ENCODE measurements at regions not wholly inside any gene's neighbourhood (a gene's known extent, or its start where the extent isn't known, plus 50 kb on each side); places are given as distances from the start of the nearest gene placed in this dataset.

DNA sequence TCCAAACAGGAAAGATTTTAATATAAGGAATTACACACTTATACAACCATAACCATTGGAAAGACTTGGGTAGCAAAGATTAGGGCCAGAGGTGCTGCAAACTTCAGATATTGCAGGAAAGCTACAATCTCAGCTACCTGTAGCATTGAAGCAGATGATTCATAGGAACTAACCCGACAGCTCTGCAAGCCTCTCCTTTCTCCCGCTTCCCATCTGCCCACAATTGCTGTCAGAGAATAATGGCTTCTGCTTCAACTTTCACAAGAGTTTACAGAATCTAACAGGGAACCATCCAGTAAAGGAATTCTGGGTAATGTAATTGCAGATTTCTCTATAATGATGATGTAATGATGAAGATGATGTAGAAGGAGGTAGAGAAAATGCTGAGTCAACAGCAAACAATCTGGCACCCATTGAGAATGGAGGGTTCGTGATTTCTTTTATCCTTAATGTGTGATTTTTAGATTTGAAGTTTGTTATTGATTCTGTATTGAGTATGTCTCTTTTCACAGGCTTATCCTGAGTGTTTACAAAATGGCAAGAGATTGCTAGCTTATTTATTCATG, 70.8 kb upstream of the USP47 start:
- no peaks in the 10 kb centered on the region for H3K79me2 ChIP-seq (ENCODE audit: control insufficient read depth, insufficient read depth, low read length)
- ATAC-seq (ENCODE audit: low read depth) = no peak
- no peak overlapping the region for H2AFZ ChIP-seq (ENCODE audit: insufficient read depth, low read depth, low read length, poor library complexity, severe bottlenecking)
- no peaks in the 10 kb centered on the region for H3K9me3 Mint-ChIP-seq (ENCODE audit: insufficient read depth)
- WGBS (ENCODE audit: insufficient coverage) = 100% methylated on average over 2 of the region's 3 CpGs
- H3K4me1 Mint-ChIP-seq = no peaks in the 10 kb centered on the region
- no peak overlapping the region for H3K9ac ChIP-seq (ENCODE audit: low read length)
- intact Hi-C loops (cut with micrococcal nuclease) = no loop called here
- no peak overlapping the region for H3K27ac Mint-ChIP-seq
- no peak overlapping the region for H3K4me3 ChIP-seq (ENCODE audit: control extremely low read depth in 1 of 5, extremely low read depth in 1 of 5, insufficient read depth in 1 of 5, low read depth in 2 of 5, low read length in 4 of 5)
- no peaks in the 10 kb centered on the region for H3K27me3 ChIP-seq (replicated peaks in 1 of 4; ENCODE audit: control extremely low read depth in 1 of 4, control insufficient read depth in 3 of 4, insufficient read depth in 4 of 4, low read length in 3 of 4)
- H3K4me1 ChIP-seq (ENCODE audit: control insufficient read depth in 2 of 2, insufficient read depth in 2 of 2, low read length in 2 of 2) = no peaks in the 10 kb centered on the region
- TF ChIP-seq, protein P1, sequence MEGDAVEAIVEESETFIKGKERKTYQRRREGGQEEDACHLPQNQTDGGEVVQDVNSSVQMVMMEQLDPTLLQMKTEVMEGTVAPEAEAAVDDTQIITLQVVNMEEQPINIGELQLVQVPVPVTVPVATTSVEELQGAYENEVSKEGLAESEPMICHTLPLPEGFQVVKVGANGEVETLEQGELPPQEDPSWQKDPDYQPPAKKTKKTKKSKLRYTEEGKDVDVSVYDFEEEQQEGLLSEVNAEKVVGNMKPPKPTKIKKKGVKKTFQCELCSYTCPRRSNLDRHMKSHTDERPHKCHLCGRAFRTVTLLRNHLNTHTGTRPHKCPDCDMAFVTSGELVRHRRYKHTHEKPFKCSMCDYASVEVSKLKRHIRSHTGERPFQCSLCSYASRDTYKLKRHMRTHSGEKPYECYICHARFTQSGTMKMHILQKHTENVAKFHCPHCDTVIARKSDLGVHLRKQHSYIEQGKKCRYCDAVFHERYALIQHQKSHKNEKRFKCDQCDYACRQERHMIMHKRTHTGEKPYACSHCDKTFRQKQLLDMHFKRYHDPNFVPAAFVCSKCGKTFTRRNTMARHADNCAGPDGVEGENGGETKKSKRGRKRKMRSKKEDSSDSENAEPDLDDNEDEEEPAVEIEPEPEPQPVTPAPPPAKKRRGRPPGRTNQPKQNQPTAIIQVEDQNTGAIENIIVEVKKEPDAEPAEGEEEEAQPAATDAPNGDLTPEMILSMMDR (IDR thresholded peaks at IDR 0.05) = no peak
- no peak for TF ChIP-seq EZH2 (IDR thresholded peaks at IDR 0.05; ENCODE audit: borderline replicate concordance, insufficient read depth, low read depth, low read length, poor library complexity, severe bottlenecking)
- H3K36me3 ChIP-seq (replicated peaks in 1 of 2; ENCODE audit: control extremely low read depth in 1 of 2, control insufficient read depth in 1 of 2, extremely low read depth in 1 of 2, insufficient read depth in 2 of 2, low read length in 1 of 2) = no peaks in the 10 kb centered on the region
- H3K9me3 ChIP-seq (ENCODE audit: control extremely low read depth in 1 of 3, control insufficient read depth in 2 of 3, insufficient read depth in 1 of 3, low read length in 2 of 3) = no peaks in the 10 kb centered on the region
- POLR2A ChIA-PET = interaction anchor here (0.7 kb wide), 1 partner anchor 738 kb away, joined by 3 read pairs; no protein-coding TSS in a partner anchor
- CTCF ChIA-PET = no interaction called here
- no peaks in the 10 kb centered on the region for H4K20me1 ChIP-seq (ENCODE audit: control insufficient read depth, insufficient read depth, low read length, poor library complexity, severe bottlenecking)
- H3K27ac ChIP-seq (ENCODE audit: low read length in 2 of 2) = no peak overlapping the region
- no peak overlapping the region for H3K4me3 Mint-ChIP-seq
- no peak overlapping the region for H3K4me2 ChIP-seq (replicated peaks; ENCODE audit: low read depth, low read length, poor library complexity, severe bottlenecking)
- DNase-seq = no peak
- peaks cover 27% of the 10 kb centered on the region for H3K27me3 Mint-ChIP-seq

DNA sequence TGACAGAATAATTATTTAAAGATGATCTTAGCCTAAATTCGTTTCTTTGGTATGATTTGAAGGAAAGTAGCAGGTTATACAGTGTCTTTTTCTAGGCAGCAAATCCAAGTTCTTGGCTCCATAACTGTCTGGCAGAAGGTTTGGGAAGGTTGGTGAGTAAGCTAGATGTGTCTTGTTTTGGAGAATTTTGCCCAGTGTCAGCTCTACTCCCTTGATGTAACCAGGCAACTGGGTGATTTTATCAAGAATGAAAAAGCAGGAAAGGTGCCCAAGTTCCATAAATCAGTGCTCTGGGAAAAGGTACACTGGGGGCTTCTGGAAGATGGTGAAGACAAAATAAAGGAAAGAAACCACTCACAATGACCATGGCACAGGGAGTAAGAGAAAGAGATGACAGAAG, 71.5 kb upstream of the USP47 start:
- no peak overlapping the region for H3K4me3 ChIP-seq (ENCODE audit: control extremely low read depth in 1 of 5, extremely low read depth in 1 of 5, insufficient read depth in 1 of 5, low read depth in 2 of 5, low read length in 4 of 5)
- H3K9me3 Mint-ChIP-seq (ENCODE audit: insufficient read depth) = no peaks in the 10 kb centered on the region
- H3K9me3 ChIP-seq (ENCODE audit: control extremely low read depth in 1 of 3, control insufficient read depth in 2 of 3, insufficient read depth in 1 of 3, low read length in 2 of 3) = no peaks in the 10 kb centered on the region
- DNase-seq (no peak), ATAC-seq (ENCODE audit: low read depth) (no peak)
- TF ChIP-seq, protein P1 (IDR thresholded peaks at IDR 0.05) = no peak
- no peak for TF ChIP-seq EZH2 (IDR thresholded peaks at IDR 0.05; ENCODE audit: borderline replicate concordance, insufficient read depth, low read depth, low read length, poor library complexity, severe bottlenecking)
- H3K27me3 ChIP-seq (replicated peaks in 1 of 4; ENCODE audit: control extremely low read depth in 1 of 4, control insufficient read depth in 3 of 4, insufficient read depth in 4 of 4, low read length in 3 of 4) = no peaks in the 10 kb centered on the region
- CTCF ChIA-PET = no interaction called here
- no peaks in the 10 kb centered on the region for H3K36me3 ChIP-seq (replicated peaks in 1 of 2; ENCODE audit: control extremely low read depth in 1 of 2, control insufficient read depth in 1 of 2, extremely low read depth in 1 of 2, insufficient read depth in 2 of 2, low read length in 1 of 2)
- WGBS (ENCODE audit: insufficient coverage) = 67% methylated on average over 1 of the region's 1 CpG
- no peaks in the 10 kb centered on the region for H3K4me1 Mint-ChIP-seq
- no peak overlapping the region for H3K27ac ChIP-seq (ENCODE audit: low read length in 2 of 2)
- peaks cover 24% of the 10 kb centered on the region for H3K27me3 Mint-ChIP-seq
- no peak overlapping the region for H3K9ac ChIP-seq (ENCODE audit: low read length)
- POLR2A ChIA-PET = no interaction called here
- no peak overlapping the region for H3K27ac Mint-ChIP-seq
- H3K4me3 Mint-ChIP-seq = no peak overlapping the region
- no peaks in the 10 kb centered on the region for H4K20me1 ChIP-seq (ENCODE audit: control insufficient read depth, insufficient read depth, low read length, poor library complexity, severe bottlenecking)
- no peaks in the 10 kb centered on the region for H3K4me1 ChIP-seq (ENCODE audit: control insufficient read depth in 2 of 2, insufficient read depth in 2 of 2, low read length in 2 of 2)
- H3K79me2 ChIP-seq (ENCODE audit: control insufficient read depth, insufficient read depth, low read length) = no peaks in the 10 kb centered on the region
- H3K4me2 ChIP-seq (replicated peaks; ENCODE audit: low read depth, low read length, poor library complexity, severe bottlenecking) = no peak overlapping the region
- no peak overlapping the region for H2AFZ ChIP-seq (ENCODE audit: insufficient read depth, low read depth, low read length, poor library complexity, severe bottlenecking)
- intact Hi-C loops (cut with micrococcal nuclease) = no loop called here

Data from B cell (primary cell).